Body of pancreas (tissue), 4 donors: ENCODE measurements at regions not wholly inside any gene's neighbourhood (a gene's known extent, or its start where the extent isn't known, plus 50 kb on each side); places are given as distances from the start of the nearest gene placed in this dataset.

Experiments used
- ATAC-seq: fragments of 150-250 bp; one replicate; pipeline ENCODE4 v1.9.1; 2016
- DNase-seq, 4 donors: peaks; one replicate each; pipeline ENCODE4 v3.0.0-alpha.2; 2019
- H3K27ac ChIP-seq, 4 donors: fragments of 200-600 bp; sonication (generic); 1 replicate in 3 of 4; 2 replicates in 1 of 4; pipeline versions ENCODE4 v1.5.1 to v1.6.1; 2016 to 2019; ENCODE audit warnings: mild to moderate bottlenecking in 1 of 4, mixed read lengths in 1 of 4, moderate library complexity in 1 of 4
- H3K27me3 ChIP-seq, 2 donors: fragments of 200-600 bp; sonication (generic); one replicate each; pipeline ENCODE4 v1.6.0; 2016; ENCODE audit warnings: mild to moderate bottlenecking in 1 of 2
- H3K36me3 ChIP-seq, 2 donors: fragments of 200-600 bp; sonication (generic); replicated peaks in 1 of 2; 2 replicates each; pipeline ENCODE4 v1.5.1; 2016; ENCODE audit warnings: low read depth in 2 of 2; ENCODE audit not compliant: insufficient read depth in 1 of 2
- H3K4me1 ChIP-seq: fragments of 200-600 bp; sonication (generic); one replicate; pipeline ENCODE4 v1.6.0; 2016
- H3K4me3 ChIP-seq, 2 donors: fragments of 200-600 bp; sonication (generic); 1 replicate in 1 of 2; 2 replicates in 1 of 2; pipeline ENCODE4 v1.5.1; 2016 to 2019
- H3K9me3 ChIP-seq, 3 donors: fragments of 200-600 bp; sonication (generic); 1 replicate in 2 of 3; 2 replicates in 1 of 3; pipeline ENCODE4 v1.5.1; 2016
- POLR2A ChIP-seq, 3 donors: fragments of 450-650 bp; IDR thresholded peaks; one replicate each; pipeline ENCODE4 v1.6.1; 2016; ENCODE audit warnings: antibody characterized with exemption in 3 of 3, mild to moderate bottlenecking in 2 of 3
- WGBS, 2 donors: methylation state at CpG; one replicate each; pipeline ENCODE4 v1.1.5; 2017; 5-methylcytosine and 5-hydroxymethylcytosine counted together
- intact Hi-C: fragments of 100-400 bp; cut with DNase I; formaldehyde crosslinking; loops from one replicate; pipeline ENCODE4 v1.15.1; 2023
- TF ChIP-seq, protein P1 (sequence below), 7 experiments: fragments of 450-650 bp in 4 of 7; fragments of 200-600 bp in 3 of 7; sonication (generic) in 3 of 7; IDR thresholded peaks; one replicate each; pipeline ENCODE4 v1.5.1; 2016 to 2019; ENCODE audit warnings: antibody characterized with exemption in 7 of 7

GRCh38 chr9:30746589-30746988 is 1637.9 kb upstream of the ACO1 start:
- H3K4me1 ChIP-seq = no peaks in the 10 kb centered on the region
- ATAC-seq (no peak), DNase-seq (no peak)
- no peaks in the 10 kb centered on the region for H3K27me3 ChIP-seq
- H3K4me3 ChIP-seq = no peak overlapping the region
- H3K27ac ChIP-seq = no peak overlapping the region
- no peaks in the 10 kb centered on the region for H3K9me3 ChIP-seq
- H3K36me3 ChIP-seq = no peaks in the 10 kb centered on the region
- TF ChIP-seq, protein P1, sequence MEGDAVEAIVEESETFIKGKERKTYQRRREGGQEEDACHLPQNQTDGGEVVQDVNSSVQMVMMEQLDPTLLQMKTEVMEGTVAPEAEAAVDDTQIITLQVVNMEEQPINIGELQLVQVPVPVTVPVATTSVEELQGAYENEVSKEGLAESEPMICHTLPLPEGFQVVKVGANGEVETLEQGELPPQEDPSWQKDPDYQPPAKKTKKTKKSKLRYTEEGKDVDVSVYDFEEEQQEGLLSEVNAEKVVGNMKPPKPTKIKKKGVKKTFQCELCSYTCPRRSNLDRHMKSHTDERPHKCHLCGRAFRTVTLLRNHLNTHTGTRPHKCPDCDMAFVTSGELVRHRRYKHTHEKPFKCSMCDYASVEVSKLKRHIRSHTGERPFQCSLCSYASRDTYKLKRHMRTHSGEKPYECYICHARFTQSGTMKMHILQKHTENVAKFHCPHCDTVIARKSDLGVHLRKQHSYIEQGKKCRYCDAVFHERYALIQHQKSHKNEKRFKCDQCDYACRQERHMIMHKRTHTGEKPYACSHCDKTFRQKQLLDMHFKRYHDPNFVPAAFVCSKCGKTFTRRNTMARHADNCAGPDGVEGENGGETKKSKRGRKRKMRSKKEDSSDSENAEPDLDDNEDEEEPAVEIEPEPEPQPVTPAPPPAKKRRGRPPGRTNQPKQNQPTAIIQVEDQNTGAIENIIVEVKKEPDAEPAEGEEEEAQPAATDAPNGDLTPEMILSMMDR (IDR thresholded peaks at IDR 0.05) = no peak
- TF ChIP-seq POLR2A (IDR thresholded peaks at IDR 0.05) = no peak
- intact Hi-C loops = no loop called here

DNA sequence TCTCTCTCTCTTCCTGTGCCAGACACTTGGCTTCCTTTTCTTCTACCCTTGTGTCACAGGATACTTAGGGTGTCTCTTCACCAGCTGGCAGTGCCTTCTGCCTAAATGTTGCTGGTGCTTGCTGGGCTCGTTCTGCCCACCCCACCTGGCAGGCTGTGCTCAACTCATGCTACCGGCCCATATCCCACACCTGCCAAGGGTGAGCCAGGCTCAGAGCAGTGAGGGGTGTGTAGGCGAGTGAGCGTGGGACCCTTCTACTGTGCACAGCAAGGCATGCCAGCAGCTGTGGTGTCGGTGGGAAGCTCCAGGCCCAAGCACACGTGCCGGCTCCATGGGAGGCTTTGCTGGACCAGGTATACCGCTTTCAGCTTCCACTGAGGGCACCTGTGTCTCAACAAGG is 1626.7 kb upstream of the ACO1 start:
- Histone ChIP-seq H3K4me1 (no peaks in the 10 kb centered on the region), H3K9me3 (no peaks in the 10 kb centered on the region), H3K36me3 (no peaks in the 10 kb centered on the region), H3K4me3 (no peak overlapping the region), H3K27ac (no peak overlapping the region), H3K27me3 (no peaks in the 10 kb centered on the region)
- intact Hi-C loops = no loop called here
- DNase-seq (no peak), ATAC-seq (no peak)
- 68 to 71% methylated on average over 7 to 8 of the region's 8 CpGs for WGBS, 2 donors
- no peak for TF ChIP-seq POLR2A (IDR thresholded peaks at IDR 0.05)
- TF ChIP-seq, protein P1 (IDR thresholded peaks at IDR 0.05) = no peak

DNA sequence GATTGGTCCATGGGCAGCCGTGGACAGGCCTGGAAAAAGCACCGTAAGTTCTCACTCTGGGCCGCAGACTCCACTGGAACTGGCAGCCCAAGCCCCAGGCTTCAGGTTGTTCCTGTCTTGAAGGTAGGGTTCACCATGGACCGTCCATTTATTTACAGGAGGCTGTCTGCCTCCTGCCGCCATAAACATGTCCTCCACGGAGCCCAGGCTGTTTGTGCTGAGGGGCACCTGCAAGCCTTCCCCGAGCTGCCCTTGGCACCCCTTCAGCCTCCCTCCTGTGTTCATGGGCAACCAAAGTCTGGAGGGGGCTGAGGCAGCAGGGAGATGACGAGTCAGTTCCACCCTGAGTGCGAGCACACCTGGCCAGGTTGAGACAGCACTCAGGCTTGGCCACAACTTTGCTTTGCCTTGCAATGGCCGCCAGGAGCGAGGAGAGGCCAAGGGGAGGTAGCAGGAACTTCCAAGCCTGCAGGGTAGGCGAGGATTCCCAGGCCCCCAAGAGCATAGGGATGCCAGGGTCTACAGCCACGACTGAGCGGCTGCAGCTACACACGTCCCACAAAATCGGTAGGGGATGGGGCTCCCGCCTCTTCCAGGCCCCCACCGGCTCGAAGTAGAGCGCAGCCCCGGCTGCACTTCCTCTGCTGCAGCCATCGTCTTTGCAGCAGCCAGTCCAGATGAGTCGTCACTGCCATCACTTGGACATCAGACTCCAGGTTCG is 1625.6 kb upstream of the ACO1 start:
- no peaks in the 10 kb centered on the region for H3K9me3 ChIP-seq
- H3K4me3 ChIP-seq = no peak overlapping the region
- DNase-seq (no peak), ATAC-seq (no peak)
- TF ChIP-seq POLR2A (IDR thresholded peaks at IDR 0.05) = no peak
- TF ChIP-seq, protein P1 (IDR thresholded peaks at IDR 0.05) = no peak
- 74 to 85% methylated on average over 9 to 24 of the region's 24 CpGs for WGBS, 2 donors
- intact Hi-C loops = no loop called here
- no peaks in the 10 kb centered on the region for H3K27me3 ChIP-seq
- H3K27ac ChIP-seq = no peak overlapping the region
- no peaks in the 10 kb centered on the region for H3K4me1 ChIP-seq
- H3K36me3 ChIP-seq = no peaks in the 10 kb centered on the region

- no peak for ATAC-seq
- H3K36me3 ChIP-seq = no peaks in the 10 kb centered on the region
- no peak for DNase-seq
- WGBS, 2 donors = 61 to 68% methylated on average over 2 of the region's 2 CpGs
- no peaks in the 10 kb centered on the region for H3K4me1 ChIP-seq
- H3K9me3 ChIP-seq = no peaks in the 10 kb centered on the region
- TF ChIP-seq POLR2A (IDR thresholded peaks at IDR 0.05) = no peak
- TF ChIP-seq, protein P1 (IDR thresholded peaks at IDR 0.05) = no peak
- intact Hi-C loops = no loop called here
- no peak overlapping the region for H3K4me3 ChIP-seq
- no peak overlapping the region for H3K27ac ChIP-seq
- no peaks in the 10 kb centered on the region for H3K27me3 ChIP-seq
Observed at GRCh38 chr9:30765318-30765717, 1619.1 kb upstream of the ACO1 start.

GRCh38 chr9:30771163-30771708 is 1613.2 kb upstream of the ACO1 start:
- intact Hi-C loops = no loop called here
- Histone ChIP-seq H3K9me3 (no peaks in the 10 kb centered on the region), H3K27ac (no peak overlapping the region), H3K4me1 (no peaks in the 10 kb centered on the region), H3K27me3 (no peaks in the 10 kb centered on the region), H3K36me3 (no peaks in the 10 kb centered on the region), H3K4me3 (no peak overlapping the region)
- TF ChIP-seq, protein P1 (IDR thresholded peaks at IDR 0.05) = no peak
- no peak for TF ChIP-seq POLR2A (IDR thresholded peaks at IDR 0.05)
- ATAC-seq (no peak), DNase-seq (no peak)
